ENCODE measurements at regions not wholly inside any gene's neighbourhood (a gene's known extent, or its start where the extent isn't known, plus 50 kb on each side); places are given as distances from the start of the nearest gene placed in this dataset.

- no peak for TF ChIP-seq EZH2 (IDR thresholded peaks at IDR 0.05; ENCODE audit: low read depth)
- TF ChIP-seq CTCF (conservative IDR thresholded peaks at IDR 0.05), result no peak
- H3K79me2 ChIP-seq (ENCODE audit: low read depth), result no peaks in the 10 kb centered on the region
- no peaks in the 10 kb centered on the region for H3K4me1 ChIP-seq (replicated peaks; ENCODE audit: insufficient read depth)
- ChIA-PET POLR2A (ENCODE audit: unreplicated experiment) (interaction anchor here (0.6 kb wide), 1 partner anchor 733 kb away, joined by 18 read pairs; no protein-coding TSS in a partner anchor), CTCF (no interaction called here)
- BruUV-seq (replicated peaks), result no TSS peak
- H4K20me1 ChIP-seq (ENCODE audit: insufficient read depth), result no peaks in the 10 kb centered on the region
- no peak overlapping the region for H3K4me3 ChIP-seq
- H3K4me2 ChIP-seq, result no peak overlapping the region
- no peak overlapping the region for H2AFZ ChIP-seq
- H3K9me3 ChIP-seq (ENCODE audit: insufficient read depth, low read depth), result peaks cover 7% of the 10 kb centered on the region; the same call in 1 of the 2 replicates
- no peak overlapping the region for H3K27ac ChIP-seq
- no peaks in the 10 kb centered on the region for H3K9me2 ChIP-seq (ENCODE audit: insufficient read depth)
- peak in 1 of 2 experiments; percentile 36 for DNase-seq
- intact Hi-C loops (cut with micrococcal nuclease; ENCODE audit: unreplicated experiment), result loop anchor here (10.0 kb wide), 1 partner anchor 180 kb away; no protein-coding TSS in a partner anchor
- H3K36me3 ChIP-seq (ENCODE audit: low read depth), result no peaks in the 10 kb centered on the region
- no peaks in the 10 kb centered on the region for H3K27me3 ChIP-seq (ENCODE audit: insufficient read depth, low read depth)
- no peaks in the 10 kb centered on the region for H3F3A ChIP-seq (ENCODE audit: insufficient read depth, low read depth)
Measured at GRCh38 chr12:91804533-91804932, 341.1 kb downstream of the BTG1 start.

GRCh38 chr12:91801048-91801447 lies 344.6 kb downstream of the BTG1 start:
- Histone ChIP-seq H3K4me1 (replicated peaks; ENCODE audit: insufficient read depth) (no peaks in the 10 kb centered on the region), H3K9me2 (ENCODE audit: insufficient read depth) (no peaks in the 10 kb centered on the region; the same call in 1 of the 2 replicates), H4K20me1 (ENCODE audit: insufficient read depth) (no peaks in the 10 kb centered on the region), H3K9me3 (ENCODE audit: insufficient read depth, low read depth) (peaks cover 2% of the 10 kb centered on the region; the same call in 1 of the 2 replicates), H3K4me3 (no peak overlapping the region), H3K36me3 (ENCODE audit: low read depth) (no peaks in the 10 kb centered on the region), H3F3A (ENCODE audit: insufficient read depth, low read depth) (no peaks in the 10 kb centered on the region), H3K4me2 (no peak overlapping the region), H3K27ac (no peak overlapping the region), H3K27me3 (ENCODE audit: insufficient read depth, low read depth) (no peaks in the 10 kb centered on the region), H3K79me2 (ENCODE audit: low read depth) (no peaks in the 10 kb centered on the region), H2AFZ (no peak overlapping the region)
- no TSS peak for BruUV-seq (replicated peaks)
- ChIA-PET POLR2A (ENCODE audit: unreplicated experiment) (interaction anchor here (0.7 kb wide), 1 partner anchor 22 kb away, joined by 8 read pairs; no protein-coding TSS in a partner anchor), CTCF (no interaction called here)
- TF ChIP-seq CTCF (conservative IDR thresholded peaks at IDR 0.05) (no peak), EZH2 (IDR thresholded peaks at IDR 0.05; ENCODE audit: low read depth) (no peak)
- intact Hi-C loops (cut with micrococcal nuclease; ENCODE audit: unreplicated experiment), result loop anchor here (10.0 kb wide), 1 partner anchor 184 kb away; no protein-coding TSS in a partner anchor
- DNase-seq, result no peak

GRCh38 chr12:91793676-91794075 lies 352.0 kb downstream of the BTG1 start:
- no peak for DNase-seq
- Histone ChIP-seq H3K9me3 (ENCODE audit: insufficient read depth, low read depth) (no peaks in the 10 kb centered on the region), H3F3A (ENCODE audit: insufficient read depth, low read depth) (no peaks in the 10 kb centered on the region), H3K27ac (no peak overlapping the region), H3K4me2 (no peak overlapping the region), H3K79me2 (ENCODE audit: low read depth) (no peaks in the 10 kb centered on the region), H3K4me1 (replicated peaks; ENCODE audit: insufficient read depth) (no peaks in the 10 kb centered on the region), H4K20me1 (ENCODE audit: insufficient read depth) (no peaks in the 10 kb centered on the region), H3K36me3 (ENCODE audit: low read depth) (no peaks in the 10 kb centered on the region), H3K4me3 (no peak overlapping the region), H3K27me3 (ENCODE audit: insufficient read depth, low read depth) (no peaks in the 10 kb centered on the region), H3K9me2 (ENCODE audit: insufficient read depth) (no peaks in the 10 kb centered on the region; the same call in 1 of the 2 replicates), H2AFZ (no peak overlapping the region)
- BruUV-seq (replicated peaks), result no TSS peak
- POLR2A ChIA-PET (ENCODE audit: unreplicated experiment), result no interaction called here
- CTCF ChIA-PET, result no interaction called here
- intact Hi-C loops (cut with micrococcal nuclease; ENCODE audit: unreplicated experiment), result no loop called here
- TF ChIP-seq EZH2 (IDR thresholded peaks at IDR 0.05; ENCODE audit: low read depth), result no peak

GRCh38 chr12:91792597-91792996 lies 353.0 kb downstream of the BTG1 start:
- DNase-seq, result no peak
- TF ChIP-seq CTCF (conservative IDR thresholded peaks at IDR 0.05), result no peak
- TF ChIP-seq EZH2 (IDR thresholded peaks at IDR 0.05; ENCODE audit: low read depth), result no peak
- Histone ChIP-seq H2AFZ (no peak overlapping the region), H3F3A (ENCODE audit: insufficient read depth, low read depth) (no peaks in the 10 kb centered on the region), H3K4me3 (no peak overlapping the region), H3K9me3 (ENCODE audit: insufficient read depth, low read depth) (no peaks in the 10 kb centered on the region), H4K20me1 (ENCODE audit: insufficient read depth) (no peaks in the 10 kb centered on the region), H3K36me3 (ENCODE audit: low read depth) (no peaks in the 10 kb centered on the region), H3K79me2 (ENCODE audit: low read depth) (no peaks in the 10 kb centered on the region), H3K4me1 (replicated peaks; ENCODE audit: insufficient read depth) (no peaks in the 10 kb centered on the region), H3K4me2 (no peak overlapping the region), H3K27ac (no peak overlapping the region), H3K27me3 (ENCODE audit: insufficient read depth, low read depth) (no peaks in the 10 kb centered on the region), H3K9me2 (ENCODE audit: insufficient read depth) (no peaks in the 10 kb centered on the region; the same call in 1 of the 2 replicates)
- intact Hi-C loops (cut with micrococcal nuclease; ENCODE audit: unreplicated experiment), result no loop called here
- ChIA-PET POLR2A (ENCODE audit: unreplicated experiment) (no interaction called here), CTCF (no interaction called here)
- BruUV-seq (replicated peaks), result no TSS peak

All from PC-9 (cell line).